K562 (cell line): ENCODE measurements at regions not wholly inside any gene's neighbourhood (a gene's known extent, or its start where the extent isn't known, plus 50 kb on each side); places are given as distances from the start of the nearest gene placed in this dataset.
A peak's percentile ranks its signal among the peaks of the same experiment; 100 is the strongest.

Experiments used
- ATAC-seq: fragments of 200-7000 bp; cut with Tn5 transposase; 3 replicates; pipeline ENCODE4 v1.9.1; 2020; ENCODE audit warnings: moderate library complexity
- BruUV-seq: library from RNA; stranded (reverse); fragments of 400-500 nt; replicated peaks from 2 replicates; lab custom pipeline; 2021; lab: Mats Ljungman, UMichigan
- CTCF ChIA-PET: fragments of 300-600 bp; formaldehyde crosslinking; extraction: SDS; loops from one replicate; lab custom pipeline; 2021; ENCODE audit warnings: low intra/inter-chr PET ratio; lab: Yijun Ruan, JAX
- POLR2A ChIA-PET: fragments of 300-600, 350-650 bp; sonication (Branson Sonifier 250); formaldehyde crosslinking; extraction: SDS; loops from one replicate; lab custom pipeline; 2021; ENCODE audit warnings: antibody characterized with exemption, inconsistent platforms; lab: Yijun Ruan, JAX
- DNase-seq, 4 experiments: peaks; one replicate each; pipeline versions ENCODE4 v3.0.0 to v3.0.0-alpha.2; 2011 to 2018; ENCODE audit warnings: low spot score in 3 of 4, mixed read lengths in 3 of 4; ENCODE audit errors: extremely low read depth in 1 of 4
- FAIRE-seq: peaks from 2 replicates; lab custom pipeline; 2011; peaks lifted over from hg19 to GRCh38; lab: Jason Lieb, UNC
- H2AFZ ChIP-seq: 2 replicates; pipeline ENCODE4 v1.6.0; 2011; ENCODE audit warnings: low read depth, low read length, control low read depth, inconsistent platforms
- H3K27ac ChIP-seq: fragments of 200-600 bp; 3 replicates; pipeline ENCODE4 v1.8.0; 2011; ENCODE audit warnings: low read depth, mild to moderate bottlenecking, control low read depth, inconsistent platforms, low read length, moderate library complexity, mixed read lengths; ENCODE audit errors: extremely low read depth
- H3K27me3 ChIP-seq, 2 experiments: fragments of 300-600 bp in 1 of 2; 2 replicates in 1 of 2; 3 replicates in 1 of 2; pipeline versions ENCODE4 v1.6.0 to v1.8.0; 2011; ENCODE audit warnings: inconsistent platforms in 2 of 2, low read length in 2 of 2, mild to moderate bottlenecking in 1 of 2, mixed read lengths in 1 of 2, moderate library complexity in 1 of 2; ENCODE audit not compliant: control insufficient read depth in 2 of 2, insufficient read depth in 2 of 2
- H3K36me3 ChIP-seq: fragments of 300-600 bp; 3 replicates; pipeline ENCODE4 v1.8.0; 2011; ENCODE audit warnings: mild to moderate bottlenecking, low read length, inconsistent platforms; ENCODE audit not compliant: control insufficient read depth, insufficient read depth
- H3K4me1 ChIP-seq, 2 experiments: fragments of 200-600 bp in 1 of 2; replicated peaks in 1 of 2; 2 replicates in 1 of 2; 3 replicates in 1 of 2; pipeline versions ENCODE4 v1.5.1 to v1.8.0; 2011; ENCODE audit warnings: inconsistent platforms in 2 of 2, low read length in 2 of 2, mild to moderate bottlenecking in 1 of 2, mixed read lengths in 1 of 2, moderate library complexity in 1 of 2; ENCODE audit not compliant: control insufficient read depth in 2 of 2, insufficient read depth in 2 of 2
- H3K4me2 ChIP-seq: 2 replicates; pipeline ENCODE4 v1.6.1; 2011; ENCODE audit warnings: low read length, control low read depth, inconsistent platforms, mixed read lengths; ENCODE audit not compliant: insufficient read depth
- H3K4me3 ChIP-seq: fragments of 200-600 bp; sonication (generic), shearing (Covaris generic); 2 replicates; pipeline ENCODE4 v1.5.1; 2016; ENCODE audit warnings: control low read depth, inconsistent platforms
- H3K79me2 ChIP-seq: fragments of 200-600 bp; 3 replicates; pipeline ENCODE4 v1.8.0; 2011; ENCODE audit warnings: low read length, inconsistent platforms; ENCODE audit not compliant: control insufficient read depth, insufficient read depth
- H3K9ac ChIP-seq, 2 experiments: 2 replicates each; pipeline versions ENCODE4 v1.6.0 to v1.6.1; 2011; ENCODE audit warnings: low read depth in 2 of 2, low read length in 2 of 2, control low read depth in 1 of 2, inconsistent platforms in 1 of 2, mild to moderate bottlenecking in 1 of 2, mixed read lengths in 1 of 2; ENCODE audit not compliant: insufficient read depth in 1 of 2
- H3K9me1 ChIP-seq: one replicate; pipeline ENCODE4 v1.6.0; 2011; ENCODE audit warnings: inconsistent platforms, mild to moderate bottlenecking, low read length, moderate library complexity; ENCODE audit not compliant: control insufficient read depth, insufficient read depth
- H3K9me3 ChIP-seq: replicated peaks from 2 replicates; pipeline ENCODE4 v1.5.1; 2011; ENCODE audit warnings: low read depth, low read length, inconsistent platforms; ENCODE audit not compliant: control insufficient read depth, insufficient read depth
- H4K20me1 ChIP-seq: replicated peaks from 2 replicates; pipeline ENCODE4 v1.6.1; 2011; ENCODE audit warnings: low read length, inconsistent platforms, mixed read lengths; ENCODE audit not compliant: control insufficient read depth, insufficient read depth
- MCM7 ChIP-seq, 2 experiments: fragments of 450-650 bp; IDR thresholded peaks; 2 replicates each; pipeline ENCODE4 v1.6.1; 2016 to 2018
- MYNN ChIP-seq, 2 experiments: sonication (generic); formaldehyde crosslinking in 1 of 2; IDR thresholded peaks; 2 replicates each; pipeline versions ENCODE4 v1.5.0 to v1.6.1; 2016 to 2020; ENCODE audit warnings: antibody characterized with exemption in 1 of 2, missing genetic modification reagents in 1 of 2
- RFX1 ChIP-seq: fragments of 450-650 bp; IDR thresholded peaks from 2 replicates; pipeline ENCODE4 v1.6.1; 2016; ENCODE audit warnings: mild to moderate bottlenecking, moderate library complexity
- SUPT5H ChIP-seq: fragments of 450-650 bp; IDR thresholded peaks from 2 replicates; pipeline ENCODE4 v1.6.1; 2016
- ZNF232 ChIP-seq: sonication (generic); formaldehyde crosslinking; IDR thresholded peaks from 2 replicates; pipeline ENCODE4 v1.8.0; 2022; ENCODE audit warnings: mild to moderate bottlenecking, missing genetic modification reagents
- ZNF280A ChIP-seq: fragments of 450-650 bp; IDR thresholded peaks from 2 replicates; pipeline ENCODE4 v1.6.1; 2018; ENCODE audit warnings: mild to moderate bottlenecking, low read depth; ENCODE audit not compliant: partially characterized antibody
- ZNF512 ChIP-seq: IDR thresholded peaks from 2 replicates; pipeline ENCODE4 v1.6.1; 2016; ENCODE audit warnings: missing genetic modification characterization, missing compliant biosample characterization
- WGBS: fragments of 100-300 bp; shearing (Covaris generic); methylation state at CpG from one replicate; pipeline ENCODE4 v1.1.6; 2016; ENCODE audit warnings: low coverage, mixed read lengths; ENCODE audit not compliant: insufficient coverage; ENCODE audit errors: missing lambda C conversion rate; 5-methylcytosine and 5-hydroxymethylcytosine counted together
- in situ Hi-C: fragments of 300-500 bp; cut with MboI; formaldehyde crosslinking; loops from 4 replicates; pipeline ENCODE4 v1.15.0; 2018; ENCODE audit warnings: inconsistent platforms, mixed read lengths
- intact Hi-C: fragments of 100-400 bp; cut with micrococcal nuclease; formaldehyde crosslinking; loops from 2 replicates; pipeline ENCODE4 v1.14.2; 2022
- TF ChIP-seq, protein P1 (sequence below), 3 experiments: fragments of 200-800 bp in 1 of 3; fragments of 250-450 bp in 1 of 3; fragments of 450-650 bp in 1 of 3; sonication (Bioruptor Pico) in 1 of 3; sonication (Bioruptor generic) in 1 of 3; formaldehyde crosslinking in 1 of 3; IDR thresholded peaks; 2 replicates each; pipeline versions ENCODE4 v1.6.1 to v1.8.0; 2016 to 2022; ENCODE audit warnings: mild to moderate bottlenecking in 2 of 3, missing genetic modification characterization in 2 of 3, missing compliant biosample characterization in 1 of 3, moderate library complexity in 1 of 3

DNA sequence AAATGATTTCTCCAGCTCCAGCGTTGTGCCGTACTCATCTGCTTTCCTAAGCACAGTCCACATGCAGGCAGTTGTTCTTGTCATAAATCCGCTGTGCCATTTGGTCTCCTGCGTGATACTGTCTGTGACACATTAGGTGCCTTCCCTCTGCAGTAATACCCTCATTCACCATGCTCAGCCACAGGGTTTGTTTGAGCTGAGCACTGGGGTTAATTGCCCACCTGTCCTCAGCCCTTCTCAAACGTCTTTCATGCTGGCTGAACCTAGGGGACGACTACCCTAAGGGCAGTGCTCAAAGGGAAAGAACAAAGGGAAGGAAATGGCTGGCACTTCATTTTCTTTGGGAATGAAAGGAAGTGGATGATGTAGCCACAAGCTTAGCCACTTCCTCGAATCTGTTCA, 64.2 kb upstream of the MYLIP start (continued):
- TF ChIP-seq, protein P1, sequence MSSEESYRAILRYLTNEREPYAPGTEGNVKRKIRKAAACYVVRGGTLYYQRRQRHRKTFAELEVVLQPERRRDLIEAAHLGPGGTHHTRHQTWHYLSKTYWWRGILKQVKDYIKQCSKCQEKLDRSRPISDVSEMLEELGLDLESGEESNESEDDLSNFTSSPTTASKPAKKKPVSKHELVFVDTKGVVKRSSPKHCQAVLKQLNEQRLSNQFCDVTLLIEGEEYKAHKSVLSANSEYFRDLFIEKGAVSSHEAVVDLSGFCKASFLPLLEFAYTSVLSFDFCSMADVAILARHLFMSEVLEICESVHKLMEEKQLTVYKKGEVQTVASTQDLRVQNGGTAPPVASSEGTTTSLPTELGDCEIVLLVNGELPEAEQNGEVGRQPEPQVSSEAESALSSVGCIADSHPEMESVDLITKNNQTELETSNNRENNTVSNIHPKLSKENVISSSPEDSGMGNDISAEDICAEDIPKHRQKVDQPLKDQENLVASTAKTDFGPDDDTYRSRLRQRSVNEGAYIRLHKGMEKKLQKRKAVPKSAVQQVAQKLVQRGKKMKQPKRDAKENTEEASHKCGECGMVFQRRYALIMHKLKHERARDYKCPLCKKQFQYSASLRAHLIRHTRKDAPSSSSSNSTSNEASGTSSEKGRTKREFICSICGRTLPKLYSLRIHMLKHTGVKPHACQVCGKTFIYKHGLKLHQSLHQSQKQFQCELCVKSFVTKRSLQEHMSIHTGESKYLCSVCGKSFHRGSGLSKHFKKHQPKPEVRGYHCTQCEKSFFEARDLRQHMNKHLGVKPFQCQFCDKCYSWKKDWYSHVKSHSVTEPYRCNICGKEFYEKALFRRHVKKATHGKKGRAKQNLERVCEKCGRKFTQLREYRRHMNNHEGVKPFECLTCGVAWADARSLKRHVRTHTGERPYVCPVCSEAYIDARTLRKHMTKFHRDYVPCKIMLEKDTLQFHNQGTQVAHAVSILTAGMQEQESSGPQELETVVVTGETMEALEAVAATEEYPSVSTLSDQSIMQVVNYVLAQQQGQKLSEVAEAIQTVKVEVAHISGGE (CRISPR knock-in tag; IDR thresholded peaks at IDR 0.05) = no peak
- TF ChIP-seq ZNF232 (CRISPR knock-in tag) = no peak
- no peak for TF ChIP-seq SUPT5H
- TF ChIP-seq RFX1 = no peak
- TF ChIP-seq, all 486 proteins: peak for 0

DNA sequence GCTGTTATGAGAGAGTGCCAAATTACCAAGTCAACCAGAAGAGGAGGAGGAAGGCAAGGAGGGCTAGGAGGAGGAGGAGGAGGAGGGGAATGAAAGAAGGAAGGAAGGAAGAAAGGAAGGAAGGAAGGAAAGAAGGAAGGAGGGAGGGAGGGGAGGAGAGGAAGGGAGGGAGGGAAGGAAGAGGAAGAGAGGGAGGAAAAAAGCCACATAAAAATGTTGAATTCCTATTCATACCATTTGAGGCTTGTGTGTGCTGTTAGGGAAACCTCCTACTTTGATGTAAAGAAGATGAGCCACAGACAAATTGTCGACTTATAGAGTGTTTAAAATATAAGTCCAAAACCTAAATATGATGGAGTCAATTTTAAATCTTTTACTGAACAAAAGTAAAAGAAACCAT, 65.3 kb upstream of the MYLIP start:
- no peak for FAIRE-seq
- Histone ChIP-seq H2AFZ (no peak overlapping the region), H3K79me2 (no peaks in the 10 kb centered on the region), H3K27me3 (no peaks in the 10 kb centered on the region), H3K4me1 (peaks cover 0 to 14% of the 10 kb centered on the region in 2 experiments; a peak in 4 of 5 replicates), H3K9ac (no peak overlapping the region), H3K4me2 (no peak overlapping the region), H4K20me1 (no peaks in the 10 kb centered on the region), H3K9me1 (no peaks in the 10 kb centered on the region), H3K4me3 (no peak overlapping the region), H3K27ac (no peak overlapping the region), H3K9me3 (no peaks in the 10 kb centered on the region), H3K36me3 (no peaks in the 10 kb centered on the region)
- no peak for DNase-seq
- 0% methylated on average over 1 of the region's 1 CpG for WGBS
- ChIA-PET CTCF (interaction anchor here (0.7 kb wide), 1 partner anchor 61 kb away, joined by 3 read pairs; no protein-coding TSS in a partner anchor), POLR2A (interaction anchor here (0.7 to 1.0 kb wide), 2 partner anchors 13 to 67 kb away, joined by 3 read pairs; no protein-coding TSS in a partner anchor)
- BruUV-seq = no TSS peak
- TF ChIP-seq ZNF280A (peak; percentile 19), MYNN (IDR thresholded peaks at IDR 0.05) (no peak), MYNN (CRISPR knock-in tag; IDR thresholded peaks at IDR 0.05) (no peak), MCM7 (IDR thresholded peaks at IDR 0.05) (0 out of 4 replicates have a peak, but pooled peaks of 1 of the 2 experiments have one; percentile 39), ZNF512 (peak; percentile 85)
- in situ Hi-C loops (no loop called here), intact Hi-C loops (no loop called here)
- ATAC-seq = no peak
